ENCODE measurements at regions not wholly inside any gene's neighbourhood (a gene's known extent, or its start where the extent isn't known, plus 50 kb on each side); places are given as distances from the start of the nearest gene placed in this dataset.

GRCh38 chr7:22622116-22622785 lies 104.7 kb upstream of the IL6 start:
- no peak for TF ChIP-seq POLR2A (IDR thresholded peaks at IDR 0.05; ENCODE audit: low read length)
- TF ChIP-seq CTCF (IDR thresholded peaks at IDR 0.05): no peak
